HG03064 (cell line): ENCODE measurements at regions not wholly inside any gene's neighbourhood (a gene's known extent, or its start where the extent isn't known, plus 50 kb on each side); places are given as distances from the start of the nearest gene placed in this dataset.
"Not testable (repeated sequence)": the region's sequence is repeated elsewhere in the genome, so short reads cannot be mapped to it uniquely, and the experiment has no call there.

Experiments
- ATAC-seq: cut with Tn5 transposase; IDR thresholded peaks from one replicate; pipeline ENCODE4 v1.9.1; 2021; ENCODE audit warnings: low read depth; ENCODE audit not compliant: unreplicated experiment

GRCh38 chr5:104546871-104547270 is 984.3 kb upstream of the NUDT12 start:
- not testable (repeated sequence) for ATAC-seq

- no peak for ATAC-seq
These were observed 978.7 kb upstream of the NUDT12 start for GRCh38 chr5:104541141-104541785.

GRCh38 chr5:104540448-104540847 is 977.9 kb upstream of the NUDT12 start:
- ATAC-seq: no peak

GRCh38 chr5:104539618-104540350 is 977.2 kb upstream of the NUDT12 start:
- ATAC-seq: no peak

- ATAC-seq: no peak
These were observed 976.1 kb upstream of the NUDT12 start for GRCh38 chr5:104538734-104539133.

GRCh38 chr5:104533498-104533897 is 970.9 kb upstream of the NUDT12 start:
- no peak for ATAC-seq

GRCh38 chr5:104526866-104527265 is 964.3 kb upstream of the NUDT12 start:
- no peak for ATAC-seq

- ATAC-seq: no peak
These were observed 951.1 kb upstream of the NUDT12 start for GRCh38 chr5:104513640-104514072.

- ATAC-seq: no peak
These were observed 950.6 kb upstream of the NUDT12 start for GRCh38 chr5:104513121-104513602.

- ATAC-seq: no peak
These were observed 949.7 kb upstream of the NUDT12 start for GRCh38 chr5:104512063-104512825.

- no peak for ATAC-seq
These were observed 935.7 kb upstream of the NUDT12 start for GRCh38 chr5:104498281-104498680.

GRCh38 chr5:104494083-104494482 is 931.5 kb upstream of the NUDT12 start:
- ATAC-seq: no peak

GRCh38 chr5:104472811-104473210 is 910.2 kb upstream of the NUDT12 start:
- ATAC-seq: no peak

GRCh38 chr5:104456122-104456521 is 893.5 kb upstream of the NUDT12 start:
- no peak for ATAC-seq

GRCh38 chr5:104452550-104452949 is 890.0 kb upstream of the NUDT12 start:
- ATAC-seq: no peak

GRCh38 chr5:104451911-104452310 is 889.3 kb upstream of the NUDT12 start:
- ATAC-seq: not testable (repeated sequence)

GRCh38 chr5:104444656-104445055 is 882.1 kb upstream of the NUDT12 start:
- ATAC-seq: no peak

- no peak for ATAC-seq
These were observed 881.1 kb upstream of the NUDT12 start for GRCh38 chr5:104443706-104444105.

- ATAC-seq: no peak
These were observed 869.4 kb upstream of the NUDT12 start for GRCh38 chr5:104431981-104432380.

- ATAC-seq: no peak
These were observed 868.5 kb upstream of the NUDT12 start for GRCh38 chr5:104431002-104431620.

- ATAC-seq: no peak
These were observed 867.3 kb upstream of the NUDT12 start for GRCh38 chr5:104429911-104430310.
